NCI-H82 treated with DMSO at 0.1 percent for 48 hours (cell line): ENCODE measurements at regions not wholly inside any gene's neighbourhood (a gene's known extent, or its start where the extent isn't known, plus 50 kb on each side); places are given as distances from the start of the nearest gene placed in this dataset.

Source experiments
- DNase-seq: peaks from one replicate; lab custom pipeline; 2025; ENCODE audit not compliant: unreplicated experiment; lab: John Stamatoyannopoulos, UW

DNA sequence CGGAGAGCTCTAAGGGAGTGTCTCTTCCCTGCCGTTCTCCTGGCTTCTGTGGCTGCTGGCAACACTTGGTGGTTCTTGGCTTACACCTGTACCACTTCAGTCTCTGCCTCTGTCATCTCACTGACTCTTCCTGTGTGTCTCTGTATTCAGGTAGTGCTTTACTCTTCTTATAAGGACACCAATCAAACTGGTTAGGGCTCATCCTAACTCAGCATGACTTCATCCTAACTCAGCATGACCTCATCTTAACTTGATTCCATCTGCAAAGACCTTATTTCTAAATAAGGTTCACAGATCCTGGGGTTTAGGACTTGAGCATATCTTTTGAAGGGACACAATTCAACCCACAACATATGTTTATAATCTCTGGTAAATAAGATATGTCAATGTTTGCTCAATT lies 51.6 kb upstream of the DSEL start:
- no peak for DNase-seq
